HCT116 (cell line): ENCODE measurements at regions not wholly inside any gene's neighbourhood (a gene's known extent, or its start where the extent isn't known, plus 50 kb on each side); places are given as distances from the start of the nearest gene placed in this dataset.

ENCODE experiments used
- ATAC-seq: fragments of 200-7000 bp; cut with Tn5 transposase; 2 replicates; pipeline ENCODE4 v1.9.1; 2020; ENCODE audit warnings: mild to moderate bottlenecking, moderate library complexity
- BruUV-seq: library from RNA; stranded (reverse); fragments of 400-500 nt; replicated peaks from 2 replicates; lab custom pipeline; 2021; lab: Mats Ljungman, UMichigan
- CTCF ChIA-PET: fragments of 300-600 bp; sonication (Branson Sonifier 250); formaldehyde crosslinking; loops from one replicate; lab custom pipeline; 2021; ENCODE audit warnings: antibody characterized with exemption; lab: Charles Lee
- POLR2A ChIA-PET: fragments of 300-600, 350-600 bp; sonication (Branson Sonifier 250); formaldehyde crosslinking; loops from one replicate; lab custom pipeline; 2021; ENCODE audit warnings: antibody characterized with exemption; lab: Charles Lee
- RAD21 ChIA-PET, 2 experiments: fragments of 300-600 bp; sonication (Branson Sonifier 250); formaldehyde crosslinking; loops; one replicate each; lab custom pipeline; 2023; ENCODE audit warnings: low total read pairs in 2 of 2; ENCODE audit not compliant: uncharacterized antibody in 2 of 2, unreplicated experiment in 2 of 2, low non-redundant PET in 1 of 2; lab: Charles Lee
- DNase-seq: peaks from one replicate; pipeline ENCODE4 v3.0.0-alpha.2; 2010; ENCODE audit warnings: low read depth, low spot score
- H2AFZ ChIP-seq: fragments of 200-600 bp; shearing (Covaris generic), sonication (generic); 2 replicates; pipeline ENCODE4 v1.6.1; 2017; ENCODE audit warnings: low read depth, mixed run types, mixed read lengths, antibody characterized with exemption, low read length; ENCODE audit not compliant: poor library complexity, severe bottlenecking
- H3K27ac ChIP-seq: 2 replicates; pipeline ENCODE4 v1.5.1; 2012; ENCODE audit warnings: low read depth, low read length
- H3K27me3 ChIP-seq: fragments of 200-600 bp; sonication (generic); 2 replicates; pipeline ENCODE4 v1.6.1; 2016; ENCODE audit warnings: mixed run types, low read length, mixed read lengths; ENCODE audit not compliant: insufficient read depth
- H3K36me3 ChIP-seq, 2 experiments: fragments of 200-500 bp in 1 of 2; fragments of 200-600 bp in 1 of 2; sonication (Bioruptor generic) in 1 of 2; sonication (generic) in 1 of 2; 2 replicates each; pipeline versions ENCODE4 v1.5.1 to v1.6.1; 2014 to 2016; ENCODE audit warnings: low read length in 2 of 2, inconsistent platforms in 1 of 2, mixed read lengths in 1 of 2, mixed run types in 1 of 2; ENCODE audit not compliant: insufficient read depth in 2 of 2, control insufficient read depth in 1 of 2
- H3K4me1 ChIP-seq, 2 experiments: fragments of 200-600 bp in 1 of 2; sonication (generic) in 1 of 2; 2 replicates each; pipeline versions ENCODE4 v1.5.1 to v1.6.1; 2012 to 2017; ENCODE audit warnings: low read length in 2 of 2, inconsistent platforms in 1 of 2, mild to moderate bottlenecking in 1 of 2, mixed read lengths in 1 of 2, mixed run types in 1 of 2, moderate library complexity in 1 of 2; ENCODE audit not compliant: insufficient read depth in 2 of 2, control insufficient read depth in 1 of 2
- H3K4me2 ChIP-seq: fragments of 200-600 bp; sonication (generic); 2 replicates; pipeline ENCODE4 v1.6.1; 2017; ENCODE audit warnings: mixed run types, low read length, mixed read lengths
- H3K4me3 ChIP-seq, 2 experiments: fragments of 200-600 bp in 1 of 2; sonication (generic) in 1 of 2; replicated peaks in 1 of 2; 2 replicates each; pipeline ENCODE4 v1.5.1; 2011 to 2016; ENCODE audit warnings: low read length in 2 of 2, control low read depth in 1 of 2, low read depth in 1 of 2, mild to moderate bottlenecking in 1 of 2, mixed read lengths in 1 of 2, mixed run types in 1 of 2
- H3K79me2 ChIP-seq: fragments of 200-600 bp; sonication (generic); 2 replicates; pipeline ENCODE4 v1.6.1; 2017; ENCODE audit warnings: mild to moderate bottlenecking, mixed run types, low read length, moderate library complexity, mixed read lengths; ENCODE audit not compliant: insufficient read depth
- H3K9ac ChIP-seq: fragments of 200-600 bp; sonication (generic); 2 replicates; pipeline ENCODE4 v1.6.1; 2016; ENCODE audit warnings: low read length, mixed read lengths
- H3K9me2 ChIP-seq: fragments of 200-600 bp; sonication (generic), shearing (Covaris generic); 2 replicates; pipeline ENCODE4 v1.6.1; 2017; ENCODE audit warnings: mixed run types, mild to moderate bottlenecking, moderate library complexity; ENCODE audit not compliant: insufficient read depth
- H3K9me3 ChIP-seq, 2 experiments: fragments of 200-500 bp in 1 of 2; fragments of 200-600 bp in 1 of 2; sonication (Bioruptor generic) in 1 of 2; sonication (generic) in 1 of 2; 2 replicates each; pipeline ENCODE4 v1.6.1; 2014 to 2017; ENCODE audit warnings: low read length in 2 of 2, mixed read lengths in 2 of 2, inconsistent platforms in 1 of 2, low read depth in 1 of 2, mild to moderate bottlenecking in 1 of 2, mixed run types in 1 of 2, moderate library complexity in 1 of 2; ENCODE audit not compliant: control insufficient read depth in 1 of 2, insufficient read depth in 1 of 2
- H4K20me1 ChIP-seq: fragments of 200-600 bp; sonication (generic), shearing (Covaris generic); 2 replicates; pipeline ENCODE4 v1.6.1; 2017; ENCODE audit warnings: mixed run types, mild to moderate bottlenecking, moderate library complexity; ENCODE audit not compliant: insufficient read depth
- CTCF ChIP-seq, 3 experiments: fragments of 200-600 bp in 1 of 3; sonication (generic) in 1 of 3; IDR thresholded peaks in 2 of 3; conservative IDR thresholded peaks in 1 of 3; 2 replicates each; pipeline ENCODE4 v1.5.1; 2012 to 2017; ENCODE audit warnings: low read depth in 2 of 3, low read length in 2 of 3, antibody characterized with exemption in 1 of 3, borderline replicate concordance in 1 of 3, control low read depth in 1 of 3, mild to moderate bottlenecking in 1 of 3, mixed read lengths in 1 of 3, mixed run types in 1 of 3, moderate library complexity in 1 of 3; ENCODE audit not compliant: insufficient read depth in 1 of 3
- RAD21 ChIP-seq: IDR thresholded peaks from 2 replicates; pipeline ENCODE4 v1.6.1; 2012; ENCODE audit warnings: low read depth, mild to moderate bottlenecking
- TCF7L2 ChIP-seq: IDR thresholded peaks from 2 replicates; pipeline ENCODE4 v1.7.0; 2011; ENCODE audit warnings: borderline replicate concordance, inconsistent platforms; ENCODE audit not compliant: insufficient read depth, insufficient read length; ENCODE audit errors: extremely low read depth
- ZNF274 ChIP-seq: fragments of 200-500 bp; sonication (Bioruptor generic); IDR thresholded peaks from 2 replicates; pipeline ENCODE4 v1.6.1; 2014; ENCODE audit warnings: mild to moderate bottlenecking, low read depth, low read length, inconsistent platforms
- intact Hi-C: fragments of 100-400 bp; cut with micrococcal nuclease; formaldehyde crosslinking; loops from 2 replicates; pipeline ENCODE4 v1.10.0; 2022

- H2AFZ ChIP-seq = peak overlapping the region; percentile 97
- ChIA-PET CTCF (interaction anchor here (0.6 to 4.6 kb wide), 34 partner anchors 9 to 659 kb away, joined by 3 to 70 read pairs (median 4); partner anchors contain the start of genes NXT1 and THBD), RAD21 (interaction anchor here (0.6 to 3.3 kb wide), 14 partner anchors 19 to 649 kb away, joined by 3 to 12 read pairs (median 4); no protein-coding TSS in a partner anchor), POLR2A (interaction anchor here (1.0 to 1.5 kb wide), 2 partner anchors 649 to 659 kb away, joined by 4 to 6 read pairs; partner anchors contain the start of gene NXT1)
- intact Hi-C loops = loop anchor here (1.0 to 5.0 kb wide), 7 partner anchors 283 to 649 kb away; no protein-coding TSS in a partner anchor
- H3K9me3 ChIP-seq = no peaks in the 10 kb centered on the region
- TF ChIP-seq RAD21 = peak; percentile 88
- TF ChIP-seq ZNF274 = no peak
- TF ChIP-seq CTCF (IDR thresholded peaks at IDR 0.05 in 2 of 3, conservative IDR thresholded peaks at IDR 0.05 in 1 of 3; ENCODE audit: borderline replicate concordance in 1 of 3, insufficient read depth in 1 of 3, low read depth in 2 of 3, low read length in 2 of 3) = peak; percentile 74 to 82 (median 77)
- TF ChIP-seq TCF7L2 = peak; percentile 90
- H3K36me3 ChIP-seq = no peaks in the 10 kb centered on the region
- BruUV-seq = no TSS peak
- ATAC-seq = peak; percentile 96
- H3K4me3 ChIP-seq = peak overlapping the region in 1 of 2 experiments; percentile 29; a peak in 1 of 4 replicates
- H4K20me1 ChIP-seq = no peaks in the 10 kb centered on the region
- no peaks in the 10 kb centered on the region for H3K79me2 ChIP-seq
- peak; percentile 51 for DNase-seq
- peaks cover 2 to 7% of the 10 kb centered on the region in 2 experiments; a peak in 3 of 4 replicates for H3K4me1 ChIP-seq
- no peak overlapping the region for H3K9ac ChIP-seq
- H3K4me2 ChIP-seq = peak overlapping the region; percentile 74
- no peaks in the 10 kb centered on the region for H3K27me3 ChIP-seq
- no peaks in the 10 kb centered on the region for H3K9me2 ChIP-seq
- no peak overlapping the region for H3K27ac ChIP-seq
These were observed 107.2 kb upstream of the FOXA2 start for GRCh38 chr20:22691369-22692118.
